Adrenal gland (tissue), 9 donors: ENCODE measurements at regions not wholly inside any gene's neighbourhood (a gene's known extent, or its start where the extent isn't known, plus 50 kb on each side); places are given as distances from the start of the nearest gene placed in this dataset.

ENCODE experiments used
- DNase-seq, 7 donors: peaks; one replicate each; pipeline ENCODE4 v3.0.0-alpha.2; 2019 to 2020
- H3K27ac ChIP-seq, 5 donors: fragments of 200-600 bp; sonication (generic) in 4 of 5; 1 replicate in 3 of 5; 2 replicates in 2 of 5; pipeline versions ENCODE4 v1.5.1 to v1.8.0; 2016 to 2020; ENCODE audit warnings: mild to moderate bottlenecking in 1 of 5
- H3K27me3 ChIP-seq: fragments of 200-600 bp; 2 replicates; pipeline ENCODE4 v1.8.0; 2021
- H3K36me3 ChIP-seq, 2 donors: fragments of 200-600 bp; replicated peaks in 1 of 2; 1 replicate in 1 of 2; 2 replicates in 1 of 2; pipeline versions ENCODE4 v1.5.1 to v1.8.0; 2018 to 2022
- H3K4me1 ChIP-seq, 2 donors: fragments of 200-600 bp; replicated peaks in 1 of 2; 1 replicate in 1 of 2; 2 replicates in 1 of 2; pipeline versions ENCODE4 v1.5.1 to v1.8.0; 2018 to 2021
- H3K4me3 ChIP-seq, 4 donors: fragments of 200-600 bp; sonication (generic) in 3 of 4; one replicate each; pipeline ENCODE4 v1.5.1; 2016 to 2018
- H3K9me3 ChIP-seq, 3 donors: fragments of 200-600 bp; sonication (generic) in 1 of 3; replicated peaks in 1 of 3; 1 replicate in 2 of 3; 2 replicates in 1 of 3; pipeline versions ENCODE4 v1.5.1 to v1.8.0; 2016 to 2021
- CTCF ChIP-seq, 6 experiments: fragments of 450-650 bp in 4 of 6; fragments of 200-600 bp in 2 of 6; sonication (generic) in 1 of 6; IDR thresholded peaks; 1 replicate in 5 of 6; 2 replicates in 1 of 6; pipeline versions ENCODE4 v1.5.1 to v1.8.0; 2016 to 2021; ENCODE audit warnings: antibody characterized with exemption in 6 of 6, mild to moderate bottlenecking in 2 of 6, moderate library complexity in 1 of 6
- POLR2A ChIP-seq, 2 donors: fragments of 450-650 bp; IDR thresholded peaks; one replicate each; pipeline ENCODE4 v1.6.1; 2017; ENCODE audit warnings: antibody characterized with exemption in 2 of 2, mild to moderate bottlenecking in 2 of 2, moderate library complexity in 1 of 2
- WGBS, 4 donors: extraction: QIAGEN DNeasy Blood & Tissue Kit in 2 of 4; methylation state at CpG; one replicate each; pipeline versions ENCODE4 v1.1.5 to v1.1.7; 2013 to 2017; 5-methylcytosine and 5-hydroxymethylcytosine counted together
- intact Hi-C, 2 donors: fragments of 100-400 bp; cut with DNase I; formaldehyde crosslinking; loops; one replicate each; pipeline versions ENCODE4 v1.14.1 to v1.15.0; 2022 to 2023
- donor health status: healthy with polysubstance abuse.
- donor health status: Bipolar disorder and iron deficiency.
- donor health status: DM: yes; HTN: yes; CAD: no.
- donor health status: DM: no; HTN: no; CAD: no.
- donor health status: DM: no; HTN: no; CAD: no.

- no peak overlapping the region for H3K27ac ChIP-seq
- intact Hi-C loops: no loop called here
- no peaks in the 10 kb centered on the region for H3K27me3 ChIP-seq
- H3K4me3 ChIP-seq: no peak overlapping the region
- DNase-seq: no peak
- no peaks in the 10 kb centered on the region for H3K4me1 ChIP-seq
- 72 to 81% (median 74%) methylated on average over 2 of the region's 2 CpGs for WGBS, 4 donors
- TF ChIP-seq CTCF (IDR thresholded peaks at IDR 0.05): no peak
- TF ChIP-seq POLR2A (IDR thresholded peaks at IDR 0.05): no peak
- no peaks in the 10 kb centered on the region for H3K36me3 ChIP-seq
- no peaks in the 10 kb centered on the region for H3K9me3 ChIP-seq
Observed at GRCh38 chr18:45173327-45173726, 441.9 kb upstream of the SLC14A2 start.

- no peak for DNase-seq
- H3K4me3 ChIP-seq: no peak overlapping the region
- no peak for TF ChIP-seq CTCF (IDR thresholded peaks at IDR 0.05)
- TF ChIP-seq POLR2A (IDR thresholded peaks at IDR 0.05): no peak
- no peaks in the 10 kb centered on the region for H3K4me1 ChIP-seq
- H3K36me3 ChIP-seq: no peaks in the 10 kb centered on the region
- no peaks in the 10 kb centered on the region for H3K9me3 ChIP-seq
- intact Hi-C loops: no loop called here
- no peak overlapping the region for H3K27ac ChIP-seq
- WGBS, 4 donors: 60 to 68% (median 63%) methylated on average over 2 of the region's 2 CpGs
- no peaks in the 10 kb centered on the region for H3K27me3 ChIP-seq
Observed at GRCh38 chr18:45173799-45174519, 441.3 kb upstream of the SLC14A2 start.

GRCh38 chr18:45174629-45175136 is 440.6 kb upstream of the SLC14A2 start:
- Histone ChIP-seq H3K9me3 (no peaks in the 10 kb centered on the region), H3K4me1 (no peaks in the 10 kb centered on the region), H3K27ac (no peak overlapping the region), H3K36me3 (no peaks in the 10 kb centered on the region), H3K27me3 (no peaks in the 10 kb centered on the region), H3K4me3 (no peak overlapping the region)
- DNase-seq: no peak
- intact Hi-C loops: no loop called here
- WGBS, 4 donors: 60 to 75% (median 72%) methylated on average over 3 of the region's 3 CpGs
- no peak for TF ChIP-seq POLR2A (IDR thresholded peaks at IDR 0.05)
- TF ChIP-seq CTCF (IDR thresholded peaks at IDR 0.05): no peak

GRCh38 chr18:45175511-45175910 is 439.8 kb upstream of the SLC14A2 start:
- no peaks in the 10 kb centered on the region for H3K36me3 ChIP-seq
- intact Hi-C loops: no loop called here
- no peak for TF ChIP-seq POLR2A (IDR thresholded peaks at IDR 0.05)
- TF ChIP-seq CTCF (IDR thresholded peaks at IDR 0.05): no peak
- DNase-seq: no peak
- no peaks in the 10 kb centered on the region for H3K4me1 ChIP-seq
- H3K27ac ChIP-seq: no peak overlapping the region
- H3K27me3 ChIP-seq: no peaks in the 10 kb centered on the region
- no peaks in the 10 kb centered on the region for H3K9me3 ChIP-seq
- 64 to 76% (median 74%) methylated on average over 2 of the region's 2 CpGs for WGBS, 4 donors
- H3K4me3 ChIP-seq: no peak overlapping the region
